HG03460 (cell line): ENCODE measurements at regions not wholly inside any gene's neighbourhood (a gene's known extent, or its start where the extent isn't known, plus 50 kb on each side); places are given as distances from the start of the nearest gene placed in this dataset.

Source experiments
- ATAC-seq: cut with Tn5 transposase; IDR thresholded peaks from one replicate; pipeline ENCODE4 v1.9.1; 2021; ENCODE audit not compliant: unreplicated experiment

- no peak for ATAC-seq
These were observed 95.7 kb upstream of the CELF2 start for GRCh38 chr10:10921826-10922461.

- ATAC-seq = no peak
These were observed 94.5 kb upstream of the CELF2 start for GRCh38 chr10:10923029-10923651.

GRCh38 chr10:10925667-10926066, 92.0 kb upstream of the CELF2 start:
- no peak for ATAC-seq

- ATAC-seq = no peak
These were observed 90.1 kb upstream of the CELF2 start for GRCh38 chr10:10927608-10928007.

- ATAC-seq = no peak
These were observed 86.5 kb upstream of the CELF2 start for GRCh38 chr10:10930979-10931743.

DNA sequence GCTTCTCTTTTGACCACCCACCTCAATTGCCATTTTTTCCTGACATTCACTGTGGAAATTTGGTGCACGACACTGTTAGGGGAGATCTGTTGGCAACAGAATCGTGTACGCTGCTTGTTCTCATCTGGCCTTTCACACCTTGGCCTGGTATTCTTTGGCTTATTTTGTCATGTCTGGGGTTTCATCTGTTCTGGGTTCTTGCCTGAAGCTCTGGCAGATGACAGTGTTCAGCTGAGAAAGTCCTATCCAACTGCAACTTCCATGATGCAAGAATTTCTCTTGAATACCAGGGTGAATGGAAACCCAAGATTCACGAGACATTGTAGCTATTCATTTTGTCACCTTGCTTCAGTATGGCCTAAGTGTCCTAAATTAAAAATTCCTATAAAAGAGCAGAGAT, 82.6 kb upstream of the CELF2 start:
- no peak for ATAC-seq

DNA sequence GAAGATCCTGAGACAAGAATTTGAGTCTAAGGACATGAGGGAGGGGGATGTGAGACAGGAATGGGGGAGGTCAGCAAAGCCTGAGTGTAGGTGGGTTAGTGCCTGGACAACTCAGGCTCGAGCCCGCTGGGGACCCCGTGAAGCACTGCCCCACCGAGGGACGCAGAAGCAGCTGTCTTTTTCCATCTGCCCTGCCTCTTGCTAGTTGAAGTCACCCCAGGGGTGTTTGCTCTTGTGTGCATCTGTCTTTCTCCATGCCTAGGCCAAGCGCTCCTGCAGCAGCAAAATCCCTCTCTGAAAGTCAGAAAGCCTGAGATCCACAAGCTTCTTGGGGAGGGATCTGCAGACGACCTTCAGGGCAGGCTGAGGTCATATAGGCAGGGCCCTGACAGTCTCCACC, 79.0 kb upstream of the CELF2 start:
- ATAC-seq = no peak

- ATAC-seq = no peak
These were observed 76.4 kb upstream of the CELF2 start for GRCh38 chr10:10941127-10941730.

- ATAC-seq = no peak
These were observed 75.2 kb upstream of the CELF2 start for GRCh38 chr10:10942441-10942840.

DNA sequence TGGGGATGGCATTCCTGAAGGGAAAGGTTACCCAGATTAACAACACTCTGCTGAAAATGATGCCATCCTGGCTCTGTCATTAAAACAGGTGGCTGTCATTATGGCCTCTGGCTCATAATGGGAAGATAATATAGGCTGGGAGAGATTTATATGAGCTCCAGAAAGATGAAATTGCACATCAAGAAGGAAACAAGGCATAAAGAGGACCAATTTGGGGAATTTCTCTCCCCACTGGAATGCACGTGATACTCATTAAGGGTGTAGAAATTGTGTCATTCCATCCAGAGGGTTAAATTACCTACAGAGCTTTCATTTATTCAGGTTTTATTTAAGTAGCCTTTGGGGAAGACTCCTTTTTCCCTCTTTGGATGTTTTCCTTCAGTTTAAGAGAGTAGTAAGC, 71.6 kb upstream of the CELF2 start:
- no peak for ATAC-seq

DNA sequence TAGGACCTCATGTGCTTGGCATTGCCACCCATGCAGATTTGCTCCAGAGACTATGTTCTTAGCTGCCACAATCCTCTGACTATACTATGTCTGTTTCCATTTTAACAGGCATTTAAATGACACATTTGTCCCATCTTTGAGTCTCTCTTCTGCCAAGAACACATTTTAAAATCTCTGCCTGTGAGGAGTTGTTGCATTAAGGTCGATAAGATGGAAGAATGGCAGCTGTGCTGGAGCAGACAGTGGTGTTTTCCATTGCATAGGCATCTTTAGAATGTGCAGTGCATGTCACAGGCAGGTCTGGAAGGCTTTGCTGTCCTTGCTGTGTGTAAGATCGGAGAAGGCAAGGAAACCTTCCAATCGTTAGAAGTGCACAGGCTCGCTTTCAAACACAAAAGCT, 70.9 kb upstream of the CELF2 start:
- no peak for ATAC-seq

DNA sequence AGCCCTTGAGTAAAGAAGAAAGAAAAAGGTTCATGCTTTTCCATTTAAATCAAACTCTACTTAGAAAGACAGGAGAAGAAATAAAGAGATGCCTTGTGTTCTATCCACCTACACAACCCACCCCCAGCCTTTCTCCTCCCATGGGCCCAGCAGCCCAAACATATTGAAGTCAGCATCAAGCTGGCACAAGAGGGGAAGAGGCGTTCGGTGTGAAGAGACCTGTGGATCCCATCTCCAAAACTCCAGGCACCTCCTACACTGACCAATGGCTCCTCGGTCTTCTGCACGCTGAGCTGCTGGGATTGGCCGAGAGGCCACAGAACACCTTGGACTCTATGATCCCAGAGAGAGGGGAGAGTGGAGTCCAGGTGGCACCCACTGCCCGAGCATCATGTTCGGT, 66.0 kb upstream of the CELF2 start:
- ATAC-seq = no peak

DNA sequence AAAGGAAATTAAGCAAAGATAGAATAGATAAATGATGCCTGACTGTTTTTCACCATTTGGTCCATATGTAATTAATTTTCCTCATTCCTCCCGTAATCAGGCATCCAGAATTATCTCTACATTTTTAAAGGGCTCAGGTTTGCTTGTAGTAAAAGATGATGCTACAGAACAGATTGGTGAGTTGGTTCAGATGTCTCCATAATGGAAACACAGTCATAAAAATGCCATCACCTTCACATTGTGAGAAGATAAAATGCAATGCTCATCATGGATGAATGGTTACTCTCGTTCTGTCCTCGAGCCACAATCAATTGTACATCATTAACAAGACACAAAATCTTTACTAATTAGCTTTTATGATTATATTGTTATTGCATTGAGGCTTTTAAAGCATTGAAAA, 64.9 kb upstream of the CELF2 start:
- ATAC-seq = no peak

DNA sequence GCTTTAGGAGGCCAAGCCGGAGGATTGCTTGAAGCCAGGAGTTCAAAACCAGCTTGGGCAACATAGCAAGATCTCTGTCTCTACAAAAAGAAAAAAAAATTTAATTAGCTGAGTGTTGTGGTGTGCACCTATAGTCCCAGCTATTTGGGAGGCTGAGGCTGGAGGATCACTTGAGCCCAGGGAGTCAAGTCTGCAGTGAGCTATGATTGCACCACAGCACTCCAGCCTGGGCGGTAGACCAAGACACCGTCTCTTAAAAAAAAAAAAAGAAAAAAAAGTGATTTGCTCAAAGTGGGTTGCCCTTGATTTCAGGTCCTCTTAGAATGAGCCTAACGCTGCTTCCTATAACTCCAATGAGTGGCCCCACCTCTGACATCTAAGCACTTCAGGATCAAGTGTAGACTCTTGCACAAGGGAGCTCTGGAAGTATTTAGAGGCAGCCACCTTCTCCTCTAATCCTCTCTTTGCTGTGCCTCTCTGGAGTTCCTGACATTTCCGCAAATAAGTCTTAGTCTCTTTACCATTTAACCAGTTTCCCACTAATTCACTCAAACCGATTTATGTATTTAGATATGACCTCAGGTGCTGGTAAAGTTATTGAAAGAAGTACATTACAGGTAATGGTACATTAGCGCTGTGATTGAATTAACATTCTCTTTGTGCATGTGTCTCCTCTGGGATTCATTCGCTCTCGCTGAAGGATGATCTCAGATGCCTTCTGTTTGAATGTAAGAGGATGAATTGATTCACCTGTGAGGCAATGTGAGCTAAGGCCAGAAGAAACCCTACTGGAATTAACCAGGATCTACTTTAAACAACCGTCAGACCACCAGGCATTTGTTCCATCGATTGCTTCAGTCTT, 60.8 kb upstream of the CELF2 start:
- ATAC-seq = no peak

- no peak for ATAC-seq
These were observed 59.6 kb upstream of the CELF2 start for GRCh38 chr10:10958041-10958440.

DNA sequence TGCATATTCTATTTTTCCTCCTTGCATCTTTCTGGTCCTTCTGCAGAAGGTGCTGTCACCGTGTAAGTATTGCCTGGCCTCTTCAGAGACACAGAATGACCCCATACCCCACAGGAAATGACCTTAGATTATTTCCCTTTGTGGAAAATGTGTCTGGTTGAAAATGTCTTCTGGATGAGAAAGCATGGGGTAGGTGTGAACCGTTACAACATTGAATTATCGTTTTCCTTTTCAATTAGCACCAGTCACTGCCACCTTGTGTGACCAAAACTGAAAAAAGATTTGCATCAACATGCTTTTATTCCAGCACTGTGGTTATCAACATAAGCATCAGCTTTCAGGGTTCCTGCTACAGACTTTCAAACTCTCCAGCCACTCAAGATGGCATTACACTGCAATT, 58.0 kb upstream of the CELF2 start:
- ATAC-seq = peak; percentile 73

DNA sequence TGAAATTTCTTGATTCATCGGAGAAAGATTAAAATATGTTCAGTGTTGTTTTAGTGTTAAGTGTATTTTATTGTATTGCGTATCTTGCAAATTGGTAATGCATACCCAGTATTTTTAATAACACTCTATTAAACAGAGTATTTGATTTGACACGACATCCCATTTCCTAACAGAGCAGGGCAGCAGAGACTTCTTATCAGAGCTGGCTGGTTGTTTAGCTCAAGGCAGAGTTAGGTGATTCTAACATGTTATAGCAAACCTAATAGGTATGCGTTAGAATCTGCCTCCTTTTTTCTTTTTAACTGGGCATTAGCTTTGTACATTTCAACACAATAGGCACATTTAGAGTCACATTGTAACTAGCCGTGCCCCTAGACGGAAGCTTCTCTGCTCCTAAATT, 57.1 kb upstream of the CELF2 start:
- no peak for ATAC-seq

- no peak for ATAC-seq
These were observed 56.6 kb upstream of the CELF2 start for GRCh38 chr10:10961072-10961471.

GRCh38 chr10:10967029-10967428, 50.6 kb upstream of the CELF2 start:
- ATAC-seq = no peak

DNA sequence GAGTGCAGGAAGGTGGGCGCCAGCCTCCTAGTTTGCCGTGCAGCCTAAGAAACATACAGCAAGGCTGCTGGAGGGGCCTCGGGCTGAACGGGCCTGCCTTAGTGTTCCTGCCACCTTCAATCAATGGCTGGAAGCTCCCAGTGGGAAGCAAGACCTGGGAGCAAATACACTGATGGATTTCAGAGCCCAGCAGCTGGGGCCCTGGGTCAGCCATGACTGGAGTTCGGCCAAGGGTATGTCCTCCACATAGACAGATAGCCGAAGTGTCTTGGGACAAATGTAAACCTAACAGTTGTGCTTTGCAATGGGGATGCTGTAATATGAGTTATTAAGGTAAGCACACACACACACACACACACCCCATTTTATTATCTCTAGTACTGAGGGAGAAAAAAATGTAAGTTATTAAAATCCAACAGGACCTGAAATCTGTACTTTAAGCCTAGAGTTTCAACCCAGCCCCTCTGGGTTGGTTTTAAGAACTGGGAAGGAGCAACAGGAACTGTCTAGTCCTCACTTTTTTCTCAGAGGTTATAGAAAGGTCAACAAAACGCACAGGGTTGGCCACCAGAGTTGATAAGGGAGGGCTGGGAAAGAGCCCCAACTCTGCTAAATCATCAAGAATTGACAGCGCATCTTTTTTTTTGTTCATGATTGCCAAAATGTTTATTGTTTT, 50.0 kb upstream of the CELF2 start:
- no peak for ATAC-seq
